HEK293T (cell line): ENCODE measurements at regions not wholly inside any gene's neighbourhood (a gene's known extent, or its start where the extent isn't known, plus 50 kb on each side); places are given as distances from the start of the nearest gene placed in this dataset.
"Not testable (repeated sequence)": the region's sequence is repeated elsewhere in the genome, so short reads cannot be mapped to it uniquely, and the experiment has no call there.

Experiments used
- CTCF ChIA-PET: fragments of 350-600 bp; formaldehyde crosslinking; extraction: SDS; loops from one replicate; lab custom pipeline; 2021; ENCODE audit warnings: antibody characterized with exemption, inconsistent platforms; lab: Yijun Ruan, JAX
- POLR2A ChIA-PET: fragments of 350-600 bp; formaldehyde crosslinking; extraction: SDS; loops from one replicate; lab custom pipeline; 2020; ENCODE audit warnings: antibody characterized with exemption, inconsistent platforms; lab: Yijun Ruan, JAX
- DNase-seq: peaks from one replicate; pipeline ENCODE4 v3.0.0; 2012; ENCODE audit warnings: mixed read lengths; ENCODE audit errors: extremely low spot score
- ARNT ChIP-seq: fragments of 450-650 bp; IDR thresholded peaks from 2 replicates; pipeline ENCODE4 v1.6.1; 2017; ENCODE audit warnings: mild to moderate bottlenecking
- BHLHE40 ChIP-seq: fragments of 450-650 bp; IDR thresholded peaks from 2 replicates; pipeline ENCODE4 v1.6.1; 2016; ENCODE audit warnings: mild to moderate bottlenecking, moderate library complexity, borderline replicate concordance
- CTBP1 ChIP-seq: fragments of 450-650 bp; IDR thresholded peaks from 2 replicates; pipeline ENCODE4 v1.6.1; 2016; ENCODE audit warnings: borderline replicate concordance
- ELF4 ChIP-seq: fragments of 450-650 bp; IDR thresholded peaks from 2 replicates; pipeline ENCODE4 v1.6.1; 2017; ENCODE audit warnings: antibody characterized with exemption
- FOXA1 ChIP-seq: fragments of 450-650 bp; IDR thresholded peaks from 2 replicates; pipeline ENCODE4 v1.6.1; 2016; ENCODE audit warnings: mild to moderate bottlenecking
- FOXK2 ChIP-seq: fragments of 450-650 bp; IDR thresholded peaks from 2 replicates; pipeline ENCODE4 v1.6.1; 2016; ENCODE audit warnings: mild to moderate bottlenecking
- FOXM1 ChIP-seq: fragments of 450-650 bp; IDR thresholded peaks from 2 replicates; pipeline ENCODE4 v1.6.1; 2017; ENCODE audit warnings: mild to moderate bottlenecking, borderline replicate concordance
- HDGF ChIP-seq: fragments of 450-650 bp; IDR thresholded peaks from 2 replicates; pipeline ENCODE4 v1.6.1; 2017; ENCODE audit warnings: antibody characterized with exemption, borderline replicate concordance
- L3MBTL2 ChIP-seq: fragments of 450-650 bp; conservative IDR thresholded peaks from 2 replicates; pipeline ENCODE4 v1.6.1; 2016; ENCODE audit warnings: mild to moderate bottlenecking
- LEF1 ChIP-seq: fragments of 450-650 bp; IDR thresholded peaks from 2 replicates; pipeline ENCODE4 v1.6.1; 2017; ENCODE audit warnings: mild to moderate bottlenecking, borderline replicate concordance
- NFRKB ChIP-seq: fragments of 450-650 bp; IDR thresholded peaks from 2 replicates; pipeline ENCODE4 v1.6.1; 2016; ENCODE audit warnings: mild to moderate bottlenecking, moderate library complexity
- PKNOX1 ChIP-seq: fragments of 450-650 bp; IDR thresholded peaks from 2 replicates; pipeline ENCODE4 v1.6.1; 2016
- SP1 ChIP-seq: fragments of 450-650 bp; IDR thresholded peaks from 2 replicates; pipeline ENCODE4 v1.6.1; 2017
- SUZ12 ChIP-seq: fragments of 450-650 bp; IDR thresholded peaks from 2 replicates; pipeline ENCODE4 v1.6.1; 2016; ENCODE audit warnings: mild to moderate bottlenecking
- TARDBP ChIP-seq: fragments of 450-650 bp; IDR thresholded peaks from 2 replicates; pipeline ENCODE4 v1.6.1; 2016
- ZNF384 ChIP-seq: fragments of 450-650 bp; IDR thresholded peaks from 2 replicates; pipeline ENCODE4 v1.6.1; 2016

GRCh38 chr3:153221748-153222162 lies 59.7 kb downstream of the RAP2B start:
- no peak for DNase-seq
- POLR2A ChIA-PET = no interaction called here
- CTCF ChIA-PET = no interaction called here
- no peak for TF ChIP-seq HDGF

GRCh38 chr3:153226877-153227276 lies 64.9 kb downstream of the RAP2B start:
- CTCF ChIA-PET, DNase-seq, POLR2A ChIA-PET: not testable (repeated sequence)

- DNase-seq, CTCF ChIA-PET, POLR2A ChIA-PET: not testable (repeated sequence)
Measured at GRCh38 chr3:153230427-153230826, 68.4 kb downstream of the RAP2B start.

GRCh38 chr3:153231245-153231644 lies 69.2 kb downstream of the RAP2B start:
- POLR2A ChIA-PET, DNase-seq, CTCF ChIA-PET: not testable (repeated sequence)

GRCh38 chr3:153232050-153232752 lies 70.2 kb downstream of the RAP2B start:
- DNase-seq, CTCF ChIA-PET, POLR2A ChIA-PET: not testable (repeated sequence)

- no peak for DNase-seq
- POLR2A ChIA-PET = no interaction called here
- CTCF ChIA-PET = no interaction called here
- no peak for TF ChIP-seq NFRKB
- no peak for TF ChIP-seq FOXK2
- no peak for TF ChIP-seq BHLHE40
Measured at GRCh38 chr3:153232851-153233271, 70.8 kb downstream of the RAP2B start.

GRCh38 chr3:153233986-153234385 lies 72.0 kb downstream of the RAP2B start:
- no peak for DNase-seq
- POLR2A ChIA-PET = no interaction called here
- CTCF ChIA-PET = interaction anchor here (0.5 kb wide), 1 partner anchor 30 kb away, joined by 7 read pairs; no protein-coding TSS in a partner anchor
- TF ChIP-seq L3MBTL2 (no peak), NFRKB (no peak), FOXM1 (no peak), SP1 (no peak), CTBP1 (no peak), HDGF (no peak), SUZ12 (no peak), LEF1 (no peak), FOXK2 (no peak), PKNOX1 (no peak), TARDBP (no peak), ELF4 (no peak), ZNF384 (no peak), BHLHE40 (no peak), ARNT (no peak), FOXA1 (no peak)

- no peak for DNase-seq
- CTCF ChIA-PET = no interaction called here
- POLR2A ChIA-PET = no interaction called here
- no peak for TF ChIP-seq FOXA1
- TF ChIP-seq BHLHE40 = no peak
- TF ChIP-seq TARDBP = no peak
- TF ChIP-seq CTBP1 = no peak
- TF ChIP-seq NFRKB = no peak
- TF ChIP-seq ELF4 = no peak
- TF ChIP-seq SP1 = no peak
Measured at GRCh38 chr3:153242896-153243295, 80.9 kb downstream of the RAP2B start.

- POLR2A ChIA-PET = no interaction called here
- CTCF ChIA-PET = no interaction called here
- no peak for DNase-seq
- TF ChIP-seq SP1 (no peak), FOXA1 (no peak), BHLHE40 (no peak), NFRKB (no peak), FOXK2 (no peak), ARNT (no peak), PKNOX1 (no peak), FOXM1 (no peak), HDGF (no peak), TARDBP (no peak), L3MBTL2 (no peak), CTBP1 (no peak), ELF4 (no peak), SUZ12 (no peak), LEF1 (no peak), ZNF384 (no peak)
Measured at GRCh38 chr3:153244961-153245360, 82.9 kb downstream of the RAP2B start.
